ENCODE measurements at regions not wholly inside any gene's neighbourhood (a gene's known extent, or its start where the extent isn't known, plus 50 kb on each side); places are given as distances from the start of the nearest gene placed in this dataset.

- Histone ChIP-seq H3K4me1 (no peaks in the 10 kb centered on the region), H3K36me3 (no peaks in the 10 kb centered on the region), H3K4me3 (no peak overlapping the region), H3K27me3 (no peaks in the 10 kb centered on the region), H3K27ac (no peak overlapping the region), H3K9me3 (peaks cover 0 to 5% of the 10 kb centered on the region in 2 donors)
- intact Hi-C loops (cut with DNase I; ENCODE audit: low total_unique reads) (no loop called here), in situ Hi-C loops (cut with MboI; ENCODE audit: low pct_ligation_motif_present in 1 of 4, low pct_unique_long_range_greater_than_20kb in 1 of 4, low sequenced_read_pairs in 3 of 4) (no loop called here)
- 52 to 58% methylated on average over 5 to 7 of the region's 7 CpGs for WGBS, 2 donors (ENCODE audit: low coverage in 1 of 2)
- no peak for TF ChIP-seq CTCF (IDR thresholded peaks at IDR 0.05)
- TF ChIP-seq EP300 (IDR thresholded peaks at IDR 0.05; ENCODE audit: low read depth) = no peak
- no peak for TF ChIP-seq POLR2A (IDR thresholded peaks at IDR 0.05)
- no peak for TF ChIP-seq POLR2AphosphoS5 (IDR thresholded peaks at IDR 0.05)
- DNase-seq = no peak
These were observed 394.9 kb upstream of the DPP6 start for GRCh38 chr7:153657182-153657800.

- Histone ChIP-seq H3K9me3 (no peaks in the 10 kb centered on the region), H3K4me1 (no peaks in the 10 kb centered on the region), H3K4me3 (no peak overlapping the region), H3K27me3 (no peaks in the 10 kb centered on the region), H3K27ac (no peak overlapping the region), H3K36me3 (no peaks in the 10 kb centered on the region)
- intact Hi-C loops (cut with DNase I; ENCODE audit: low total_unique reads) = no loop called here
- in situ Hi-C loops (cut with MboI; ENCODE audit: low pct_ligation_motif_present in 1 of 4, low pct_unique_long_range_greater_than_20kb in 1 of 4, low sequenced_read_pairs in 3 of 4) = no loop called here
- 71 to 73% methylated on average over 3 of the region's 3 CpGs for WGBS, 2 donors (ENCODE audit: low coverage in 1 of 2)
- DNase-seq = no peak
- TF ChIP-seq EP300 (IDR thresholded peaks at IDR 0.05; ENCODE audit: low read depth) (no peak), POLR2A (IDR thresholded peaks at IDR 0.05) (no peak), POLR2AphosphoS5 (IDR thresholded peaks at IDR 0.05) (no peak), CTCF (IDR thresholded peaks at IDR 0.05) (no peak)
These were observed 377.1 kb upstream of the DPP6 start for GRCh38 chr7:153675131-153675530.

- TF ChIP-seq POLR2A (IDR thresholded peaks at IDR 0.05) = no peak
- no peak for TF ChIP-seq POLR2AphosphoS5 (IDR thresholded peaks at IDR 0.05)
- Histone ChIP-seq H3K27ac (no peak overlapping the region), H3K4me1 (no peaks in the 10 kb centered on the region), H3K36me3 (no peaks in the 10 kb centered on the region), H3K27me3 (no peaks in the 10 kb centered on the region), H3K9me3 (no peaks in the 10 kb centered on the region), H3K4me3 (no peak overlapping the region)
- intact Hi-C loops (cut with DNase I; ENCODE audit: low total_unique reads) (no loop called here), in situ Hi-C loops (cut with MboI; ENCODE audit: low pct_ligation_motif_present in 1 of 4, low pct_unique_long_range_greater_than_20kb in 1 of 4, low sequenced_read_pairs in 3 of 4) (no loop called here)
- DNase-seq = no peak
- WGBS, 2 donors (ENCODE audit: low coverage in 1 of 2) = 58 to 68% methylated on average over 3 of the region's 3 CpGs
These were observed 369.6 kb upstream of the DPP6 start for GRCh38 chr7:153682628-153683027.

- Histone ChIP-seq H3K27ac (no peak overlapping the region), H3K4me3 (no peak overlapping the region), H3K27me3 (no peaks in the 10 kb centered on the region), H3K9me3 (no peaks in the 10 kb centered on the region), H3K4me1 (no peaks in the 10 kb centered on the region), H3K36me3 (no peaks in the 10 kb centered on the region)
- TF ChIP-seq CTCF (IDR thresholded peaks at IDR 0.05) = no peak
- no peak for TF ChIP-seq POLR2A (IDR thresholded peaks at IDR 0.05)
- no peak for TF ChIP-seq EP300 (IDR thresholded peaks at IDR 0.05; ENCODE audit: low read depth)
- no peak for TF ChIP-seq POLR2AphosphoS5 (IDR thresholded peaks at IDR 0.05)
- DNase-seq = no peak
- in situ Hi-C loops (cut with MboI; ENCODE audit: low pct_ligation_motif_present in 1 of 4, low pct_unique_long_range_greater_than_20kb in 1 of 4, low sequenced_read_pairs in 3 of 4) = no loop called here
- intact Hi-C loops (cut with DNase I; ENCODE audit: low total_unique reads) = no loop called here
- 91 to 100% methylated on average over 1 to 12 of the region's 12 CpGs for WGBS, 2 donors (ENCODE audit: low coverage in 1 of 2)
These were observed 356.0 kb upstream of the DPP6 start for GRCh38 chr7:153696242-153696641.

- in situ Hi-C loops (cut with MboI; ENCODE audit: low pct_ligation_motif_present in 1 of 4, low pct_unique_long_range_greater_than_20kb in 1 of 4, low sequenced_read_pairs in 3 of 4) = no loop called here
- Histone ChIP-seq H3K9me3 (no peaks in the 10 kb centered on the region), H3K27ac (no peak overlapping the region), H3K36me3 (no peaks in the 10 kb centered on the region), H3K27me3 (no peaks in the 10 kb centered on the region), H3K4me3 (no peak overlapping the region), H3K4me1 (no peaks in the 10 kb centered on the region)
- intact Hi-C loops (cut with DNase I; ENCODE audit: low total_unique reads) = no loop called here
- DNase-seq = no peak
- 68 to 78% methylated on average over 5 to 10 of the region's 10 CpGs for WGBS, 2 donors (ENCODE audit: low coverage in 1 of 2)
- TF ChIP-seq EP300 (IDR thresholded peaks at IDR 0.05; ENCODE audit: low read depth) (no peak), CTCF (IDR thresholded peaks at IDR 0.05) (no peak), POLR2A (IDR thresholded peaks at IDR 0.05) (no peak), POLR2AphosphoS5 (IDR thresholded peaks at IDR 0.05) (no peak)
These were observed 354.2 kb upstream of the DPP6 start for GRCh38 chr7:153698046-153698445.
